Right lobe of liver (tissue), 6 donors: ENCODE measurements at regions not wholly inside any gene's neighbourhood (a gene's known extent, or its start where the extent isn't known, plus 50 kb on each side); places are given as distances from the start of the nearest gene placed in this dataset.

Experiments used
- ATAC-seq, 4 donors: fragments of 200-7000 bp; cut with Tn5 transposase; one replicate each; pipeline ENCODE4 v1.9.1; 2020; ENCODE audit warnings: mild to moderate bottlenecking in 4 of 4, moderate library complexity in 4 of 4
- DNase-seq, 3 donors: peaks; one replicate each; pipeline ENCODE4 v3.0.0-alpha.2; 2020
- H3K27ac ChIP-seq, 3 donors: fragments of 200-600 bp; one replicate each; pipeline ENCODE4 v1.8.0; 2022
- H3K27me3 ChIP-seq, 2 donors: fragments of 200-600 bp; one replicate each; pipeline ENCODE4 v1.8.0; 2022
- H3K36me3 ChIP-seq, 4 donors: fragments of 200-600 bp; sonication (generic) in 1 of 4; one replicate each; pipeline versions ENCODE4 v1.5.1 to v1.8.0; 2017 to 2022; ENCODE audit warnings: control low read depth in 1 of 4
- H3K4me1 ChIP-seq, 4 donors: fragments of 200-600 bp; sonication (generic) in 1 of 4; one replicate each; pipeline versions ENCODE4 v1.5.1 to v1.8.0; 2017 to 2022; ENCODE audit warnings: control low read depth in 1 of 4
- H3K4me3 ChIP-seq, 3 donors: fragments of 200-600 bp; one replicate each; pipeline ENCODE4 v1.8.0; 2022
- H3K9me3 ChIP-seq, 4 donors: fragments of 200-600 bp; sonication (generic) in 1 of 4; one replicate each; pipeline versions ENCODE4 v1.5.1 to v1.8.0; 2017 to 2022; ENCODE audit warnings: control low read depth in 1 of 4
- POLR2A ChIP-seq: fragments of 450-650 bp; IDR thresholded peaks from one replicate; pipeline ENCODE4 v1.6.1; 2017; ENCODE audit warnings: antibody characterized with exemption, mild to moderate bottlenecking
- WGBS: methylation state at CpG from one replicate; pipeline ENCODE4 v1.1.6; 2018; ENCODE audit warnings: low coverage, low lambda C conversion rate; ENCODE audit not compliant: insufficient coverage; ENCODE audit errors: missing lambda C conversion rate; 5-methylcytosine and 5-hydroxymethylcytosine counted together
- intact Hi-C, 2 donors: fragments of 100-400 bp; cut with DNase I; formaldehyde crosslinking; loops; one replicate each; pipeline versions ENCODE4 v1.11.2 to v1.14.1; 2022
- TF ChIP-seq, protein P1 (sequence below), 4 donors: fragments of 200-600 bp in 3 of 4; fragments of 450-650 bp in 1 of 4; IDR thresholded peaks; one replicate each; pipeline versions ENCODE4 v1.5.1 to v1.8.0; 2016 to 2022; ENCODE audit warnings: antibody characterized with exemption in 4 of 4, mild to moderate bottlenecking in 2 of 4
- donor health status: DM: no; HTN: yes; CAD: no.
- donor health status: DM: no; HTN: no; CAD: no.
- donor health status: DM: no; HTN: no; CAD: no.
- donor health status: DM: no; HTN: yes; CAD: no.
- donor health status: DM: no; HTN: yes; CAD: no.

DNA sequence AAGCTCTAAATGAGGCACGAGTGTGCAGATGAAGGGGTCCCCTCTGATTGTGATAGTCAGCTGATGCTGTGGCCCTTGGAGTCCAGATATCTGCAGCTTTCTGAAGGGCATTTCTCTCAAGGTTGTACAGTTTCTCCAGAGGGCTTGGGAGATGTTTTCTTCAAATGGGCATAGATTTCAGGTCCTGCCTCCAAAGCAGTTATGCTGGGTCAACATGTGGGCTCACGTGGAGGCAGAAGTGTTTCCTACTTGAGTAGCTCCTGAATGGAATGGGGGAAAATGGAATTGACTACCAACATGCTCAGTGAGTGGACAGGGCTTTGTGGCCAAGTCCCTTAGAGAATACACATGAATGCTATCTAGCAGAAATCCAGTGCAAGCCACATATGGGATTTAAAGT is 360.7 kb downstream of the SAMD5 start:
- TF ChIP-seq POLR2A = no peak
- TF ChIP-seq, protein P1, sequence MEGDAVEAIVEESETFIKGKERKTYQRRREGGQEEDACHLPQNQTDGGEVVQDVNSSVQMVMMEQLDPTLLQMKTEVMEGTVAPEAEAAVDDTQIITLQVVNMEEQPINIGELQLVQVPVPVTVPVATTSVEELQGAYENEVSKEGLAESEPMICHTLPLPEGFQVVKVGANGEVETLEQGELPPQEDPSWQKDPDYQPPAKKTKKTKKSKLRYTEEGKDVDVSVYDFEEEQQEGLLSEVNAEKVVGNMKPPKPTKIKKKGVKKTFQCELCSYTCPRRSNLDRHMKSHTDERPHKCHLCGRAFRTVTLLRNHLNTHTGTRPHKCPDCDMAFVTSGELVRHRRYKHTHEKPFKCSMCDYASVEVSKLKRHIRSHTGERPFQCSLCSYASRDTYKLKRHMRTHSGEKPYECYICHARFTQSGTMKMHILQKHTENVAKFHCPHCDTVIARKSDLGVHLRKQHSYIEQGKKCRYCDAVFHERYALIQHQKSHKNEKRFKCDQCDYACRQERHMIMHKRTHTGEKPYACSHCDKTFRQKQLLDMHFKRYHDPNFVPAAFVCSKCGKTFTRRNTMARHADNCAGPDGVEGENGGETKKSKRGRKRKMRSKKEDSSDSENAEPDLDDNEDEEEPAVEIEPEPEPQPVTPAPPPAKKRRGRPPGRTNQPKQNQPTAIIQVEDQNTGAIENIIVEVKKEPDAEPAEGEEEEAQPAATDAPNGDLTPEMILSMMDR (IDR thresholded peaks at IDR 0.05) = no peak
- Histone ChIP-seq H3K4me1 (no peaks in the 10 kb centered on the region), H3K4me3 (no peak overlapping the region), H3K36me3 (no peaks in the 10 kb centered on the region), H3K27ac (no peak overlapping the region), H3K27me3 (no peaks in the 10 kb centered on the region), H3K9me3 (no peaks in the 10 kb centered on the region)
- WGBS = 49% methylated on average over 2 of the region's 2 CpGs
- intact Hi-C loops = no loop called here
- DNase-seq (no peak), ATAC-seq (no peak)

DNA sequence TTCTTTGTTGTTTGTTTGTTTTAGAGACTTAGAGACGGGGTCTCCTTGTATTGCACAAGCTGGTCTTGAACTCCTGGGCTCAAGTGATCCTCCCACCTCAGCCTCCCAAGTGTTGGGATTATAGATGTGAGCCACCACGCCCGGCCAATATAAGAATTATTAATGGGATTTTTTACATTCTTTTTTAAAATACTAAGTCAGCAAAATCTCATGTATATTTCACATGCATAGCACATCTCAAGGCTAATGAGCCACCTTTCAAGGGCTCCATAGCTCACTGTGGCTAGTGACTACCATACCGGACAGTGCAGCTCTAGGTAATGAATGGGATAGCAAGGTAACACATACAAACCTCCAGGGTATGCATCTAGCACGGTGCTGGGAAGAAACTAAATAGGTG is 361.4 kb downstream of the SAMD5 start:
- H3K9me3 ChIP-seq = no peaks in the 10 kb centered on the region
- WGBS = 76% methylated on average over 5 of the region's 5 CpGs
- ATAC-seq = no peak
- no peaks in the 10 kb centered on the region for H3K27me3 ChIP-seq
- intact Hi-C loops = no loop called here
- TF ChIP-seq POLR2A = no peak
- TF ChIP-seq, protein P1 (IDR thresholded peaks at IDR 0.05) = no peak
- no peaks in the 10 kb centered on the region for H3K4me1 ChIP-seq
- H3K4me3 ChIP-seq = no peak overlapping the region
- H3K36me3 ChIP-seq = no peaks in the 10 kb centered on the region
- H3K27ac ChIP-seq = no peak overlapping the region
- no peak for DNase-seq

DNA sequence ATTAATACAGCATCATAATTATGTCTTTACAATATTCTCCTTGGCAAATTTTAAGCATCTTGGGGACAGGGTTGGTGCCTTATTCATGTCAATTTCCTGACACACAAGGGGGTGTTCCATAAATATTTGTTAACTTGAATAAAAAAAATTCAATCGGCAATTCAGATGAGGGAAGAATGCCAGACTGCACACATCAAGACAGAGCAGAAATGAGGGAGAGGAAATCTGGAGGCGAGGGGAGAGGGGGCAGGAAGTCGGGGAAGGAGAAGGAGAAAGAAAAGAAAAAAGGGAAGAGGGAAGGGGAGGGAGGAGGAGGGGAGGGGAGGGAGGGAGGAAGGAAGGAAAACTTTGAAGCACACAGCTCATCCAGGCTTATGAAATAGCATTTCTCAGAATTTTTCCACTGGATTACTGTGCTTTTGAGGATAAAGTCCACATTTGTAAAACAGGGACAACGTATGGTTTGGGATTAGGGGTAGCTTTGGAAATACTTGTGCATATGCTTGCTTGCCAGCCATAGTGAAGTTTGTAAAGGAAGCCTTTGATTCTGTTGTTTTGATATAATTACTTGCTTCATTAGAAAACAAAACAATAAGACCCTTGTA is 362.1 kb downstream of the SAMD5 start:
- DNase-seq = no peak
- TF ChIP-seq, protein P1 (IDR thresholded peaks at IDR 0.05) = no peak
- no peak for TF ChIP-seq POLR2A
- intact Hi-C loops = no loop called here
- H3K36me3 ChIP-seq = no peaks in the 10 kb centered on the region
- no peak overlapping the region for H3K27ac ChIP-seq
- no peaks in the 10 kb centered on the region for H3K4me1 ChIP-seq
- ATAC-seq = no peak
- no peaks in the 10 kb centered on the region for H3K9me3 ChIP-seq
- no peak overlapping the region for H3K4me3 ChIP-seq
- H3K27me3 ChIP-seq = no peaks in the 10 kb centered on the region
- WGBS = 42% methylated on average over 4 of the region's 4 CpGs

DNA sequence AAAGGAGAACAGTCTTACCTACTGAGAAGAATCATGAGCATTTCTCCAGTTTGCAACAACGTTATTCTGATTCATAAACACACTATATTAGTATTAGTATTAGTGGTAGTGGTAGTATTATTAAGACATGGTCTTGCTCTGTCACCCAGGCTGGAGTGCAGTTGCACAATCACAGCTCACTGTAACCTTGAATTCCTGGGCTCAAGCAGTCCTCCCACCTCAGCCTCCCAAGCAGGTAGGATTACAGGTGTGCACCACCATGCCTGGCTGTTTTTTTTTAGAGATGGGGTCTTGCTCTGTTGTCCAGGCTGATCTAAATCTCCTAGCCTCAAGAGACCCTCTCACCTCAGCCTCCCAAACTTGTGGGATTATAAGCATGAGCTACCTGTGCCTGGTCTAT is 363.5 kb downstream of the SAMD5 start:
- Histone ChIP-seq H3K27ac (no peak overlapping the region), H3K36me3 (no peaks in the 10 kb centered on the region), H3K9me3 (no peaks in the 10 kb centered on the region), H3K4me1 (no peaks in the 10 kb centered on the region), H3K27me3 (no peaks in the 10 kb centered on the region), H3K4me3 (no peak overlapping the region)
- TF ChIP-seq, protein P1 (IDR thresholded peaks at IDR 0.05) = no peak
- no peak for TF ChIP-seq POLR2A
- ATAC-seq = no peak
- 47% methylated on average over 1 of the region's 1 CpG for WGBS
- DNase-seq = no peak
- intact Hi-C loops = no loop called here

DNA sequence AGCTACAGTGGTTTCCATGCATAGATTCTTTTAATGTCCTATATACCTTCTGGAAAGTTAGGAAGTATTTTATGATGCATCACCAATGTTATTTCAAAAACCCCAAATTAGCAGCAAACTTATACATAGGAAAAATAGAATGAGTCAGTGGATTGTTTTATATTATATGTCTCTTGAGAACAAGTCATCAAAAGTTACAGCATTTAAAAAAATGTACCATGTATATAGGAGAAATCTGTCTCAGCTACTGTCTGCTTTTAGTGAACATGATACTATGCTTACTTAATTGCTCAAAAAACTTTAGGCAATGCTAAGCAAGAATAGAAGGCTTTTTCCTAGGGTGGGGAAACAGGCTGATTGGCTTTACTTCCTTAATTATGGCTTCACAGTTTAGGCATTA is 365.3 kb downstream of the SAMD5 start:
- Histone ChIP-seq H3K4me3 (no peak overlapping the region), H3K27ac (no peak overlapping the region), H3K36me3 (no peaks in the 10 kb centered on the region), H3K27me3 (no peaks in the 10 kb centered on the region), H3K4me1 (no peaks in the 10 kb centered on the region), H3K9me3 (no peaks in the 10 kb centered on the region)
- intact Hi-C loops = no loop called here
- TF ChIP-seq, protein P1 (IDR thresholded peaks at IDR 0.05) = no peak
- no peak for TF ChIP-seq POLR2A
- ATAC-seq = no peak
- no peak for DNase-seq
